OCI-LY3 (cell line): ENCODE measurements at regions not wholly inside any gene's neighbourhood (a gene's known extent, or its start where the extent isn't known, plus 50 kb on each side); places are given as distances from the start of the nearest gene placed in this dataset.

ENCODE experiments used
- H2AFZ ChIP-seq: fragments of 200-600, 300-600 bp; shearing (Covaris generic); 2 replicates; pipeline ENCODE4 v1.6.0; 2014; ENCODE audit warnings: antibody characterized with exemption, low read depth, low read length
- H3K27ac ChIP-seq: fragments of 200-600, 300-600 bp; sonication (generic); 2 replicates; pipeline ENCODE4 v1.5.1; 2014; ENCODE audit warnings: mild to moderate bottlenecking, low read length, moderate library complexity, mixed read lengths
- H3K27me3 ChIP-seq: fragments of 200-600, 300-600 bp; sonication (generic); 2 replicates; pipeline ENCODE4 v1.6.1; 2014; ENCODE audit warnings: low read depth, low read length, mixed read lengths
- H3K36me3 ChIP-seq: fragments of 200-600, 300-600 bp; sonication (generic); replicated peaks from 2 replicates; pipeline ENCODE3; 2014; ENCODE audit warnings: low read depth, low read length, mixed read lengths
- H3K4me1 ChIP-seq: fragments of 300-600, 200-600 bp; sonication (generic); 2 replicates; pipeline ENCODE4 v1.6.1; 2014; ENCODE audit warnings: low read length, mixed read lengths
- H3K4me2 ChIP-seq: fragments of 200-600, 300-600 bp; sonication (generic); 2 replicates; pipeline ENCODE4 v1.6.1; 2014; ENCODE audit warnings: low read length, mixed read lengths
- H3K4me3 ChIP-seq: fragments of 300-600, 200-600 bp; sonication (generic); 2 replicates; pipeline ENCODE4 v1.5.1; 2014; ENCODE audit warnings: antibody characterized with exemption, mild to moderate bottlenecking, low read length, moderate library complexity
- H3K79me2 ChIP-seq: fragments of 300-600, 200-600 bp; shearing (Covaris generic); 2 replicates; pipeline ENCODE4 v1.6.1; 2014; ENCODE audit warnings: mild to moderate bottlenecking, low read length, mixed read lengths
- H3K9ac ChIP-seq: fragments of 300-600, 200-600 bp; shearing (Covaris generic); 2 replicates; pipeline ENCODE4 v1.6.0; 2014; ENCODE audit warnings: mild to moderate bottlenecking, low read length, moderate library complexity
- H3K9me3 ChIP-seq: fragments of 200-600, 300-600 bp; shearing (Covaris generic); 2 replicates; pipeline ENCODE4 v1.6.1; 2014; ENCODE audit warnings: low read length, mixed read lengths; ENCODE audit not compliant: insufficient read depth
- H4K20me1 ChIP-seq: fragments of 200-600, 300-600 bp; sonication (generic); 2 replicates; pipeline ENCODE4 v1.6.1; 2016; ENCODE audit warnings: low read length, mixed read lengths; ENCODE audit not compliant: insufficient read depth
- EZH2phosphoT487 ChIP-seq: fragments of 200-600 bp; shearing (Covaris generic); IDR thresholded peaks from 2 replicates; pipeline ENCODE4 v1.6.1; 2018; ENCODE audit warnings: antibody characterized with exemption, mixed run types, low read depth
- TF ChIP-seq, protein P1 (sequence below): fragments of 200-600, 300-600 bp; sonication (generic); IDR thresholded peaks from 2 replicates; pipeline ENCODE4 v1.5.1; 2014; ENCODE audit warnings: antibody characterized with exemption, low read length, low read depth

DNA sequence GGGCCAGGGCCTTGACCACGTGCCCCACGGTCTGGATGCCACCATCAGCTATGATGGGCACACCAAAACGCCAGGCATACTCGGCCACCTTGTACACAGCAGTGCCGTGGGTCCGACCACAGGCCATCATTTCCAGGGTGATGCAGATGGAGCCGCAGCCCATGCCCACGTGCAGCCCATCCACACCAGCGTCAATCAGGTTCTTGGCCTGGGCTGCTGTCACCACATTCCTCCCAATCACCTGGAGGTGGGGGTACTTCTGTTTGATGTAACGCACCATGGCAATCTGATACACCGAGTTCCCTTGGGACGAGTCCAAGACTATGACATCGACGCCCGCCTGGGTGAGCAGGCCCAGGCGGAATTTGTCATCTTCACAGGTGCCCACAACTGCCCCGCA is 221.2 kb upstream of the ATP6AP2 start:
- H3K4me1 ChIP-seq = no peaks in the 10 kb centered on the region
- no peaks in the 10 kb centered on the region for H3K9me3 ChIP-seq
- H3K4me3 ChIP-seq = no peak overlapping the region
- no peaks in the 10 kb centered on the region for H4K20me1 ChIP-seq
- no peak overlapping the region for H2AFZ ChIP-seq
- no peak overlapping the region for H3K4me2 ChIP-seq
- H3K9ac ChIP-seq = no peak overlapping the region
- no peaks in the 10 kb centered on the region for H3K27me3 ChIP-seq
- no peaks in the 10 kb centered on the region for H3K36me3 ChIP-seq
- H3K79me2 ChIP-seq = no peaks in the 10 kb centered on the region
- no peak overlapping the region for H3K27ac ChIP-seq
- no peak for TF ChIP-seq EZH2phosphoT487
- TF ChIP-seq, protein P1, sequence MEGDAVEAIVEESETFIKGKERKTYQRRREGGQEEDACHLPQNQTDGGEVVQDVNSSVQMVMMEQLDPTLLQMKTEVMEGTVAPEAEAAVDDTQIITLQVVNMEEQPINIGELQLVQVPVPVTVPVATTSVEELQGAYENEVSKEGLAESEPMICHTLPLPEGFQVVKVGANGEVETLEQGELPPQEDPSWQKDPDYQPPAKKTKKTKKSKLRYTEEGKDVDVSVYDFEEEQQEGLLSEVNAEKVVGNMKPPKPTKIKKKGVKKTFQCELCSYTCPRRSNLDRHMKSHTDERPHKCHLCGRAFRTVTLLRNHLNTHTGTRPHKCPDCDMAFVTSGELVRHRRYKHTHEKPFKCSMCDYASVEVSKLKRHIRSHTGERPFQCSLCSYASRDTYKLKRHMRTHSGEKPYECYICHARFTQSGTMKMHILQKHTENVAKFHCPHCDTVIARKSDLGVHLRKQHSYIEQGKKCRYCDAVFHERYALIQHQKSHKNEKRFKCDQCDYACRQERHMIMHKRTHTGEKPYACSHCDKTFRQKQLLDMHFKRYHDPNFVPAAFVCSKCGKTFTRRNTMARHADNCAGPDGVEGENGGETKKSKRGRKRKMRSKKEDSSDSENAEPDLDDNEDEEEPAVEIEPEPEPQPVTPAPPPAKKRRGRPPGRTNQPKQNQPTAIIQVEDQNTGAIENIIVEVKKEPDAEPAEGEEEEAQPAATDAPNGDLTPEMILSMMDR = no peak

DNA sequence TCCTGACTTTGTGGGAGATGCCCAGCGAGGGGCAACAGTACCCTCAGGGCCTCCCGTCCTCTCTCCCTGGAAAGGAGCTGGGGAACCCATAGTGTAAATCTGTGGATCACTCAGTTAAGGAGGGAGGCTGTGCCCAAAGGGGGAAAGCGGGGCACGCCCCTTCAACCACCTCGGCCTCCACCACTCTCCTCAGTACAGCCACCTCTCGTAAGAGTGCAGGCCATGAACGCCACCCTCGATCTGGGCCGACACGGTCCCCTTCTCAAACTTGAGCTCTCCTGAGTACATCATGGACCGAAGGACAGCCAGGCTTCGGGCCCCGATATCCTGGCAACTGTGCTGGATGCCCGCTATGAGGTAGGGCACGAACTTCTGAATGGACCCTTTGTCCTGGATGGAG is 221.8 kb upstream of the ATP6AP2 start:
- TF ChIP-seq EZH2phosphoT487 = no peak
- TF ChIP-seq, protein P1 = no peak
- H3K9me3 ChIP-seq = no peaks in the 10 kb centered on the region

DNA sequence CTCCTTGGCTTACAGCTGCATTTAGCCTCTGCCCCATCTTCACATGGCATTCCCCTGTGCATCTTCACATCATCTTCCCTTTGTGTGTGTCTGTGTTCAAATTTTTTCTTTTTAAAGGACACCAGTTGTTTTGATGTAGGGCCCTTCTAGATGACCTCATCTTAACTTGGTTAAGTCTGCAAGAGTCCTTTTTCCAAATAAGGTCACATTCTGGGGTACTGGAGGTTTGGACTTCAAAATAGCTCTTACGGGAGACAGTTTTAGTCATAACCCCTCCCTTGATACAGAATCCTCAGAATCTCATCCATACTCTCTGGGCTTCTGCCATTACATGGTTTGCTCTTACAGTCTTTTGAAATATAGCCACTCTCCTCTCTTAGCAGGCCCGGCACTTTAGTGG is 231.5 kb upstream of the ATP6AP2 start:
- H3K36me3 ChIP-seq = no peaks in the 10 kb centered on the region
- no peaks in the 10 kb centered on the region for H3K9me3 ChIP-seq
- H3K4me3 ChIP-seq = no peak overlapping the region
- no peak overlapping the region for H3K4me2 ChIP-seq
- H3K27ac ChIP-seq = no peak overlapping the region
- H3K4me1 ChIP-seq = no peaks in the 10 kb centered on the region
- H2AFZ ChIP-seq = no peak overlapping the region
- no peaks in the 10 kb centered on the region for H3K27me3 ChIP-seq
- H3K79me2 ChIP-seq = no peaks in the 10 kb centered on the region
- TF ChIP-seq, protein P1 = no peak
- no peak for TF ChIP-seq EZH2phosphoT487
- H3K9ac ChIP-seq = no peak overlapping the region
- no peaks in the 10 kb centered on the region for H4K20me1 ChIP-seq

More for the DNA sequence above, 221.8 kb upstream of the ATP6AP2 start:
- H3K27me3 ChIP-seq = no peaks in the 10 kb centered on the region
- H3K4me2 ChIP-seq = no peak overlapping the region
- no peaks in the 10 kb centered on the region for H3K4me1 ChIP-seq
- H3K79me2 ChIP-seq = no peaks in the 10 kb centered on the region
- no peaks in the 10 kb centered on the region for H3K36me3 ChIP-seq
- H3K4me3 ChIP-seq = no peak overlapping the region
- no peak overlapping the region for H3K9ac ChIP-seq
- no peaks in the 10 kb centered on the region for H4K20me1 ChIP-seq
- H3K27ac ChIP-seq = no peak overlapping the region
- H2AFZ ChIP-seq = no peak overlapping the region

DNA sequence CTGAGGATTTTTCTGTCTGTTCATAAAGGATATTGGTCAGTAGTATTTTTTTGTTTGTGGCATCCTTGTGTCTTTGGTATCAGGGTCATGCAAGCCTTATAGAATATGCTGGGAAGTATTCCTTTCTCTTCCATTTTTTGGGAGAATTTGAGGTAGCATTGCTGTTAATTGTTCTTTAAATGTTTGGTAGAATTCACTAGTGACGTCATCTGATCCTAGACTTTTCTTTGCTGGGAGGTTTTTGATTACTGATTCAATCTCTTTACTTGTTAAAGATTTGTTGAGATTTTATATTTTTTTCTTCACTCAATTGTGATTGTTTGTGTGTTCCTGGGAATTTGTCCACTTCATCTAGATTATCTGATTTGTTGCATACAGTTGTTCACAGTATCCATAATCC is 234.4 kb upstream of the ATP6AP2 start:
- TF ChIP-seq, protein P1 = no peak
- TF ChIP-seq EZH2phosphoT487 = no peak
- Histone ChIP-seq H3K4me1 (no peaks in the 10 kb centered on the region), H3K27ac (no peak overlapping the region), H3K79me2 (no peaks in the 10 kb centered on the region), H3K4me3 (no peak overlapping the region), H3K9me3 (no peaks in the 10 kb centered on the region), H3K36me3 (no peaks in the 10 kb centered on the region), H2AFZ (no peak overlapping the region), H3K4me2 (no peak overlapping the region), H3K9ac (no peak overlapping the region), H4K20me1 (no peaks in the 10 kb centered on the region), H3K27me3 (no peaks in the 10 kb centered on the region)
